Smooth muscle cell (in vitro differentiated cells): ENCODE measurements at regions not wholly inside any gene's neighbourhood (a gene's known extent, or its start where the extent isn't known, plus 50 kb on each side); places are given as distances from the start of the nearest gene placed in this dataset.

Experiments used
- DNase-seq: peaks from one replicate; lab custom pipeline; 2025; ENCODE audit not compliant: unreplicated experiment; lab: John Stamatoyannopoulos, UW
- H2AFZ ChIP-seq: fragments of 200-600 bp; sonication (generic); 2 replicates; pipeline ENCODE4 v1.6.0; 2016; ENCODE audit warnings: antibody characterized with exemption, low read depth, mild to moderate bottlenecking
- H3F3A ChIP-seq: fragments of 200-600 bp; sonication (generic); 2 replicates; pipeline ENCODE4 v1.6.0; 2017; ENCODE audit warnings: antibody characterized with exemption, low read depth
- H3K27ac ChIP-seq: fragments of 200-600 bp; sonication (generic); 2 replicates; pipeline ENCODE4 v1.5.1; 2016; ENCODE audit warnings: low read depth, mild to moderate bottlenecking
- H3K27me3 ChIP-seq: fragments of 200-600 bp; sonication (generic); 2 replicates; pipeline ENCODE4 v1.6.1; 2016; ENCODE audit warnings: low read depth, mild to moderate bottlenecking
- H3K36me3 ChIP-seq: fragments of 200-600 bp; sonication (generic); 2 replicates; pipeline ENCODE4 v1.5.1; 2016; ENCODE audit warnings: low read depth
- H3K4me1 ChIP-seq: fragments of 200-600 bp; sonication (generic); 2 replicates; pipeline ENCODE4 v1.5.1; 2016; ENCODE audit warnings: low read depth
- H3K4me2 ChIP-seq: fragments of 200-600 bp; sonication (generic); 2 replicates; pipeline ENCODE4 v1.6.0; 2016; ENCODE audit warnings: mild to moderate bottlenecking
- H3K4me3 ChIP-seq: fragments of 200-600 bp; sonication (generic); 2 replicates; pipeline ENCODE4 v1.5.1; 2016; ENCODE audit warnings: mild to moderate bottlenecking
- H3K79me2 ChIP-seq: fragments of 200-600 bp; sonication (generic); 2 replicates; pipeline ENCODE4 v1.6.0; 2016; ENCODE audit warnings: low read depth, mild to moderate bottlenecking
- H3K9ac ChIP-seq: fragments of 200-600 bp; sonication (generic); 2 replicates; pipeline ENCODE4 v1.6.0; 2016; ENCODE audit warnings: low read depth
- H3K9me3 ChIP-seq: fragments of 200-600 bp; sonication (generic); replicated peaks from 2 replicates; pipeline ENCODE4 v1.5.1; 2016; ENCODE audit warnings: low read depth
- H4K20me1 ChIP-seq: fragments of 200-600 bp; sonication (generic); 2 replicates; pipeline ENCODE4 v1.6.0; 2016; ENCODE audit warnings: low read depth
- WGBS: methylation state at CpG from one replicate; pipeline ENCODE4 v1.1.7; 2016; ENCODE audit warnings: low lambda C conversion rate; 5-methylcytosine and 5-hydroxymethylcytosine counted together
- TF ChIP-seq, protein P1 (sequence below): fragments of 200-600 bp; sonication (generic); IDR thresholded peaks from 2 replicates; pipeline ENCODE4 v1.5.1; 2017; ENCODE audit warnings: borderline replicate concordance, mild to moderate bottlenecking, antibody characterized with exemption; ENCODE audit not compliant: insufficient read depth, poor library complexity, severe bottlenecking

- H3K27ac ChIP-seq: no peak overlapping the region
- no peak overlapping the region for H3K4me2 ChIP-seq
- no peaks in the 10 kb centered on the region for H4K20me1 ChIP-seq
- 79% methylated on average over 3 of the region's 3 CpGs for WGBS
- no peaks in the 10 kb centered on the region for H3F3A ChIP-seq
- TF ChIP-seq, protein P1, sequence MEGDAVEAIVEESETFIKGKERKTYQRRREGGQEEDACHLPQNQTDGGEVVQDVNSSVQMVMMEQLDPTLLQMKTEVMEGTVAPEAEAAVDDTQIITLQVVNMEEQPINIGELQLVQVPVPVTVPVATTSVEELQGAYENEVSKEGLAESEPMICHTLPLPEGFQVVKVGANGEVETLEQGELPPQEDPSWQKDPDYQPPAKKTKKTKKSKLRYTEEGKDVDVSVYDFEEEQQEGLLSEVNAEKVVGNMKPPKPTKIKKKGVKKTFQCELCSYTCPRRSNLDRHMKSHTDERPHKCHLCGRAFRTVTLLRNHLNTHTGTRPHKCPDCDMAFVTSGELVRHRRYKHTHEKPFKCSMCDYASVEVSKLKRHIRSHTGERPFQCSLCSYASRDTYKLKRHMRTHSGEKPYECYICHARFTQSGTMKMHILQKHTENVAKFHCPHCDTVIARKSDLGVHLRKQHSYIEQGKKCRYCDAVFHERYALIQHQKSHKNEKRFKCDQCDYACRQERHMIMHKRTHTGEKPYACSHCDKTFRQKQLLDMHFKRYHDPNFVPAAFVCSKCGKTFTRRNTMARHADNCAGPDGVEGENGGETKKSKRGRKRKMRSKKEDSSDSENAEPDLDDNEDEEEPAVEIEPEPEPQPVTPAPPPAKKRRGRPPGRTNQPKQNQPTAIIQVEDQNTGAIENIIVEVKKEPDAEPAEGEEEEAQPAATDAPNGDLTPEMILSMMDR: no peak
- H3K4me3 ChIP-seq: no peak overlapping the region
- no peak overlapping the region for H2AFZ ChIP-seq
- H3K36me3 ChIP-seq: no peaks in the 10 kb centered on the region
- DNase-seq: no peak
- H3K9me3 ChIP-seq: no peaks in the 10 kb centered on the region
- H3K9ac ChIP-seq: no peak overlapping the region
- H3K27me3 ChIP-seq: no peaks in the 10 kb centered on the region
- H3K79me2 ChIP-seq: no peaks in the 10 kb centered on the region
- no peaks in the 10 kb centered on the region for H3K4me1 ChIP-seq
Observed at GRCh38 chr6:90758741-90759140, 171.9 kb upstream of the MAP3K7 start.

DNA sequence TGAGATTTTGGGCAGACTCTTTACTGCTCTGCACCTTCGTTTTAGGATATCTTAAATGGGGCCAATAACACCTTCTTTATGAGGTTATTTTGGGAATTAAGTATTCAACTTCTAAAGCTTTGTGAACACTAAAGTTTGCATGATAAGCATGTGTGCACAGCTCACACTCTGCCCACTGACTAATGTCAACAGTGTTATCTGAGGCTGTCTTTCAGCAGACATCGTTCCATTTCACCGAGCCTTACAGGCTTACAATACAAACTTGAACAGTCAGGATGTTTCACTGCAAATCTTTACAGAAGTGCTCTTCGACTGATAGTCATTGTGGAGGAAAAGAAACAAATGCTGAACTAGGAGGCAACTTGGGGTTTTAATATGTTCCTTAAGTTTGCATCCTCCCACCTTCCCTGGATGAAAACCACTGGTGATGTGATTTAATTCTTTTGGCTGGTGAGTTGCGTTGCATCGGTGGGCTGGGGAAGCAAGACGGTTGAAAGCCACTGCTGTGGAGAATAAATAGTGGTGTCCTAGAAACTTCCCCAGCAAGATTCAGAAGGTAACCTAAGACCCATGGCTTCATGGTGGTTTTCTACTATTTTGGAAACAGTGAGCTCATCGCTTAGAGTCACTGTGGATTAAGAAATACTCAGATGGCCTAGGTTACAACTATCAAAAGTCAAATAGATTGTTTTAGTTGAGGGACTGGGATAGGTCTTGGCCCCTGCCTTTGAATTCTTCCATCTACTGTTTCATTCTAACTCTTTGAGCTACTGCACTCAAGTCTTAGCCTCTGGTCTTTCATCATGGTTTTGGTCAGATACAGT is 167.2 kb upstream of the MAP3K7 start:
- H3K4me2 ChIP-seq: peak overlapping the region; percentile 50
- peak overlapping the region; percentile 60 for H2AFZ ChIP-seq
- no peaks in the 10 kb centered on the region for H3K27me3 ChIP-seq
- no peaks in the 10 kb centered on the region for H3K9me3 ChIP-seq
- no peak for DNase-seq
- TF ChIP-seq, protein P1: no peak
- H3K27ac ChIP-seq: peak overlapping the region; percentile 24
- H3K4me3 ChIP-seq: no peak overlapping the region
- no peaks in the 10 kb centered on the region for H3K36me3 ChIP-seq
- H3K79me2 ChIP-seq: no peaks in the 10 kb centered on the region
- no peaks in the 10 kb centered on the region for H3F3A ChIP-seq
- H3K9ac ChIP-seq: no peak overlapping the region
- 36% methylated on average over 8 of the region's 8 CpGs for WGBS
- H4K20me1 ChIP-seq: no peaks in the 10 kb centered on the region
- no peaks in the 10 kb centered on the region for H3K4me1 ChIP-seq

DNA sequence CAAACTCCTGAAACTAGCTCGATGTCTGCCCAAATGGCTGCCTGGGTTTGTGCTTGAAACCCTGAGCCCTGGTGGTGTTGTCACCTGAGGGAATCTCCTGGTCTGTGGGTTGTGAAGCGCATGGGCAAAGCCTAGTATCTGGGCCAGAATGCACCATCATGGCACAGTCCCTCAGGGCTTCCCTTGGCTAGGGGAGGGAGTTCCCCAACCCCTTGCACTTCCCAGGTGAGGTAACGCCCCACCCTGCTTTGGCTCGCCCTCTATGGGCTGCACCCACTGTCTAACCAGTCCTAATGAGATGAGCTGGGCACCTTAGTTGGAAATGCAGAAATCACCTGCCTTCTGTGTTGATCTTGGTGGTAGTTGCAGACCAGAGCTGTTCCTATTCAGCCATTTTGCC is 152.9 kb upstream of the MAP3K7 start:
- Histone ChIP-seq H2AFZ (no peak overlapping the region), H3K36me3 (no peaks in the 10 kb centered on the region), H3K9me3 (no peaks in the 10 kb centered on the region), H3F3A (no peaks in the 10 kb centered on the region), H3K27me3 (no peaks in the 10 kb centered on the region), H3K27ac (no peak overlapping the region), H4K20me1 (no peaks in the 10 kb centered on the region), H3K9ac (no peak overlapping the region), H3K4me3 (no peak overlapping the region), H3K4me1 (no peaks in the 10 kb centered on the region), H3K4me2 (no peak overlapping the region), H3K79me2 (no peaks in the 10 kb centered on the region)
- TF ChIP-seq, protein P1: no peak
- DNase-seq: no peak
- WGBS: 63% methylated on average over 4 of the region's 4 CpGs

DNA sequence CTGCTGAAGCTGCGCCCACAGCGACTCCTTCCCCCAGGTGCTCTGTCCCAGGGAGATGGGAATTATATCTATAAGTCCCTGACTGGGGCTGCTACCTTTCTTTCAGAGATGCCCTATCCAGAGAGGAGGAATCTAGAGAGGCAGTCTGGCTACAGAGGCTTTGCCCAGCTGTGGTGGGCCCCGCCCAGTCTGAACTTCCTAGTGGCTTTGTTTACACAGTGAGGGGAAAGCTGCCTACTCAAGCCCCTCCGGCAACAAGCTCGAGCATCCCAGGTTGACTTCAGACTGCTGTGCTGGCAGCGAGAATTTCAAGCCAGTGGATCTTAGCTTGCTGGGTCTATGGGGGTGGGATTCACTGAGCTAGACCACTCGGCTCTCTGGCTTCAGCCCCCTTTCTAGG is 152.5 kb upstream of the MAP3K7 start:
- no peak overlapping the region for H2AFZ ChIP-seq
- H4K20me1 ChIP-seq: no peaks in the 10 kb centered on the region
- no peaks in the 10 kb centered on the region for H3K27me3 ChIP-seq
- H3K27ac ChIP-seq: no peak overlapping the region
- DNase-seq: no peak
- H3K4me3 ChIP-seq: no peak overlapping the region
- no peaks in the 10 kb centered on the region for H3K9me3 ChIP-seq
- H3F3A ChIP-seq: no peaks in the 10 kb centered on the region
- H3K4me2 ChIP-seq: no peak overlapping the region
- TF ChIP-seq, protein P1: no peak
- no peaks in the 10 kb centered on the region for H3K36me3 ChIP-seq
- no peak overlapping the region for H3K9ac ChIP-seq
- WGBS: 80% methylated on average over 7 of the region's 7 CpGs
- H3K4me1 ChIP-seq: no peaks in the 10 kb centered on the region
- H3K79me2 ChIP-seq: no peaks in the 10 kb centered on the region
